Activated T-cell treated with anti-CD3 and anti-CD28 coated beads for 1 hour (primary cell): ENCODE measurements at regions not wholly inside any gene's neighbourhood (a gene's known extent, or its start where the extent isn't known, plus 50 kb on each side); places are given as distances from the start of the nearest gene placed in this dataset.

ENCODE experiments used
- DNase-seq: peaks from one replicate; pipeline ENCODE4 v3.0.0-alpha.2; 2020; ENCODE audit warnings: low read depth

DNA sequence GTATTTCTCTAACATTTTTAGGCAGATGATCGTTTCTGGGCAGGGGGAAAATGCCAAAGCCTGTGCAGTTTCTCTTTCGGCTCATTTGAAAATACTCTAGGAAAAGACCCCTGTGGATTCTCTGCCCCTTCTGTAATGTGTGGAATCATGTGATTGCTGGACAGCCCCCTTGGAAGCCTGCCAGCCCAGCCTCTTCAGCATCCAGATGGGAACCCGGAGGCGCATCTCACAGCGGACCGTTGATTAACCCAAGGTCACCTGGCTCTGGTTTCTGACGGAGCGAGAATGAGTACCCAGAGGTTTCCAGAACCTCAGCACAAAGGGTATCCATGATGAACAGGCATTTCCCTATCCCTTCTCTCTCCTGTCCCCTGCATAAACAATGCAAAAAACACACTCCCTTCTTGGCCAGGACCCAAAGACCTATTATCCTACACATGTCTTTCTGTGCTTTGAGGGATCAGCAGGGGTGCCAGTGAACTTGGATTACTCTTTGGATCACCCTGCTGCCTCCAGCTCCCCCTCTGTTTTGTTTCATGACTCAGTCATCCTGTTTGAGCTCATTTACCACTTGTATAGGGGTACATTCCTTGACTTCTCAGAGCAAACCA lies 957.1 kb upstream of the RBFOX1 start:
- no peak for DNase-seq

DNA sequence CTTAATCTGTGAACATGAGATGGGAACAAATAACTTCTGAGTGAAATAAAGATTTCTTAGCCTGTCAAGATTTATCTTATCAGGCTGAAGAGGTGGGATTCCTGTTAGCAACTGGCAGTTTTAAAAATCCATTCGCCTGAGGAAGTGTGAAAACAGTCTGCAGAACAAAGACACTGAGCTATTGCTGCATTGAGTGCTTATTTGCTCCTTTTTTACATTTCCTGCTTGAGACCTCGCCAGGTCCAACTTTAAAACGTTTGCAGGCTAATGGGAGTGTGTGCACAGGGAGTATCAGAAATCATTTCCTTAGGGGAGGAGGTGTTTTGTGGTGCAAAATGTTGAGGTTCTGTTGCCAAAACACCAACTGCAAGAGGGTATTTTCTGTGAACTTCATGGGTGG lies 957.8 kb upstream of the RBFOX1 start:
- no peak for DNase-seq

DNA sequence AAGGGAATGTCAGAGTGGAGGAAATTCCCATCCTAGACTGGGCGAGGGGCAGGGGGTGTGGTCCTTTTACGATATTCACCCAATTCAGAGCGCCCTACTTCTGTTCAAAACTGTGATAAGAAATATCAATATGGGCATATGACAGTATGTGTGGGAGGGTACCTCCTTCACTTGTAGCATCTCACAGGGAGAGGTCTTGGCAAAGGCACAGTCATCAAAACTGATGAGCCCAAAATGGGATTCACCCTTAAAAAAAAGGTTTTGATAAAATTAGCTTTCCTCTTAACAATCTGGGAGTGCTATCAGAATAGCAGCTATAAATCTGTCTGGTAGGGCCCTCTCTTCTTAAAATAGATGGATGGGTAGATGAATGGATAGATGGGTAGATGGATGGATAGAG lies 967.8 kb upstream of the RBFOX1 start:
- no peak for DNase-seq

DNA sequence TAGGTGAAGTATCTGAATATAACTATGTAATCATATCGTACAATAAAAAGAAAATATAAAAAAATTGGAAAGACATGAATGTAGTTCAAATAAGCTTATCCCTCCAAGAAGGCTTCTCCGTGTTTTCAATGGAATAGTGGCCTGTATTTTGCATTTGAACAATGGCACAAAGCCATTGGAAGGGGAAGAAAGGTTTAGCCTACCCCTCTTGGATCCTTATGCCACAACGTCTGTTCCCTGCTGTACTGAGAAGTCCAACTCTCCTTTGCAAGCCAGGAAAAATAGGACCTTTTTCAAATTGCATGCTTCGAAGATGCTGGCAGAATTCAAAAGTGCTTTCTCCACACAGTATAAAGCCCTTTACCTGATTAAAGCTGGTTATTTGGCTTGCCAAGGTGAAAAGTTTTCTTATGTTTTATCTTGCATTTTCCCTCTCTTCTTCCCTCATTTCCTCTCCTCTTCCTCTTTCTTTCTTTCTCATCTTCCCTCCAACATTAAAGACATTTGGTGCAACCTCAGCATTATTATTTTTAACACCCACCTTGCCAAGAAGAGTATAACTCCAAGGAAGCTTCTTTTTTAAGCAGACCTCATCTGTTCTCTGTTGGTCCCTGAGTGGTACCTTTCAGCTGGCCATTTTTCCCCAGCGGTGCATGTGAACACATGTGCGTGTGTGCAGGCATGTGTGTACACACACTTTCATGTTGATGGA lies 968.6 kb upstream of the RBFOX1 start:
- no peak for DNase-seq

DNA sequence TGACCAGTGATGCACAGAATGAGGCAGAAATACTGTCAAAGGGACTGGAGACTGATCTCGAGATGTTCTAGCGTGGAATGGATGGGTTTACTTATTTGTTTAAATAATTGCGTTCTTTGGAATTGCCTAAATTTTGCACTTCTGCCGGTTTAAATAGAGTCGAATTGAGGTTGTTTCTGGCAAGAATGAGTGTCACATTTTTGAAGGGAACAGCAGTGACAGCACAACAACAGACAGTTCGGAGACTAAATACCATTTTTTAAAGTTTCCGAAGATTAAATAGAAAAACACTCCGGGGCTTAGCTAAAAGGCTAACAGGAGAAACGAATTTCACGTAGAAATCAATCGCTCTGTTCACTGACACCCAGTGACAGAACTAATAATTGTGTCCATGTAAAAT lies 969.2 kb upstream of the RBFOX1 start:
- DNase-seq = no peak

DNA sequence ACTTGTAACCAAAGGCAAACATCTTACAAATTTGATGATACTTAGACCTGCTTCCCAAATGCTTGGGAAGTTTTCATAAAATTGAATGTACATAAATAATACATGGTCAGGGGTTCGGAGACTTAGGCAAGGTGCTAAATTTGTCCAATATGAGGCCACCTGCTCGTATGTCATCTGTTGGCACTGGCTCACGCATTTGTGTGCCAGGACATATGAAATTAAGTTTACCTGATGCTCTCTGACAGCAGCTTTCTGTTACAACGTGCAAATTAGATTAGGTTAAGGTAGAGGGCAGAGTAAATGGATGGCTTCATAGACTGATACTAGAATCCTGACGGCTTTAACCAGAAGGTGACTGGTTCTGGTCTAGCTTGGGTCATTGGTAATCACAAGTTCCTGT lies 970.3 kb upstream of the RBFOX1 start:
- no peak for DNase-seq

DNA sequence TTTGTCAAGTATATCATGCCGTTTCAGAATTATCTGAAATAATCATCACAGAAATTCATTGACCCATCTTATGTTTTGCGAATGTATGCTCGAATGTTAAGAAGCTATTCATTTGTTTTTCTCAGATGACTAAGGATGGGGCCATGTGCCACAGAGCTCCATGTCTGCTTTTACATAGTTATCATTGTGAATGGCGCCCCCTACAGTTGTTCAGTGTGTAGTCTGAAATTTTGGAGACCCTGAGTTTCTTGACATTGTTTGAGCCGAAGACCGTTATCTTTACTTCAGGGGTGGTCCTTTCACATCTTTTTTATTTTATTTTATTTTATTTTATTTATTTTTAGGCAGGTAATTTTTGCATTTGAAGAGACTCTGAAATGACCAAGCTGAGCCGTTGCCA lies 972.0 kb upstream of the RBFOX1 start:
- no peak for DNase-seq

DNA sequence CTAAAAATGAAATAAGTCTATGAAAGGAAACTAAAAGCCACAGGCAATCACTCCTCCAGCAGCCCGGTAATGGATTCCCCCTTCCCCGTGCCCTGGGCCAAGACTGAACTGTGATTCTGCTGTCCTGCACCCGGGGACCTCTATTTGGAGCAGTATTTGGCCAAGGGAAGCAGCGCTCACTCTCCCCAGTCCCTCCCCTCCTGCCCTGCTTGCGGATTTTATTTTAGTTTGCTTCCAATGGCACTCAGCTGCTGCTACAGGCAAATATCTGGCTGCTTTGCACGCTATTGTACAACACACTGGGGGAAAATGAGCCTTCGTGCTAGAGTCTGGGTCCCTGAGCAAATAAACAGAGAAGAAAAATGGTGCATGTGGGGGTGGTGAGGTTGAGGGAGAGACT lies 975.7 kb upstream of the RBFOX1 start:
- no peak for DNase-seq

DNA sequence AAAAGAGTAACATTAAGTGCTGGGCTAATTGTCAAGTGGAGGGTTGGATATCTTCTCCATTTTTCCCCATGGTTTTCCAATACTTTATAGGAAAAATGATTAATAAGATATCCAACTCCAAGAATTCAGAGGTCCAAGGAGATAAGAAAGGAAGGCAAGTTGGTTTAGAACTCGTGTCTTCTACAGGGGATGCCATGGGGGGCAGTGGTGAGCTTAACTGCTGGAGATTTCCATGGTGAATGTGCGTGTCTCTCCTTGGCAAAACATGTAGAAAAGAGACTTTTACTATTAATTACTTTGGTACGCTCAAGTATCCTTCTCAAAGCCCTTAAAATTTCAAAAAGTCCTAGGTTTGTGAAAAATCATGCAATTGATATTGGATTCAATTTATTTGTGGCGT lies 982.9 kb upstream of the RBFOX1 start:
- DNase-seq = no peak

DNA sequence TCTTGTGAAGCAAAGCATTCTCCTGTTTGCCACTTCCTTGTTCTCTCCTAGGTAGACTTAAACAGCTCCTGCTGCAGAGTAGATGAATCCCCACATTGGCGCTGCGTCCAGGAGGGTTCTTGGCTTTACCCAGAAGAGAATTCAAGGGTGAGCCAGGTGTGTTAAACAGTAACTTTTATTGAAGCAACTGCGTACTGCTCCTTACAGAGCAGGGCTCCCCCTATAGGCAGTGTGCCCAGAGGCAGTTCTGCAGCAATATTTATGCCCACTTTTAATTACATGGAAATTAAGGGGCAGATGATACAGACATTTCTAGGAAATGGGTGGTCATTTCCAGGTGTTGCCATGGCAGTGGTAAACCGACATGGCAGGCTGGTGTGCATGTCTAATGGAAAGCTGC lies 987.6 kb upstream of the RBFOX1 start:
- no peak for DNase-seq

DNA sequence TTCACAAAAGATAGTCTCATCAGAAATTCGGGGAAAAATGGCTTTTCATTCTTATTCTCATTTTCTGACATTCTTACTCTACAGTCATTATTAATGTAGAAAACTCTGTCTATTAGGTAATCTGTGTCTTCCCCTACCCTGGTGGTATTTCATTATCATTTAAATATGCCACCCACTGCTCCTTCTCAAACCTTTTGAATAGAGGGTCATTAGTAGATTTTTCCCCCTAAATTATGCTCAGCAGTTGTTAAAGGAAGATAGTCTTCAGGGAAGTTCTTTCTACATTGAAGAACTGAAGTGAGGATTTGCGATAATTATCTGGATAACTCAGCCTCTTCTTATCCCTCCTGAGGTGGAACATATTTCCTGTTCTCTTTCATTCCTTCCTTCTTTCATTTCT lies 989.5 kb upstream of the RBFOX1 start:
- no peak for DNase-seq

DNA sequence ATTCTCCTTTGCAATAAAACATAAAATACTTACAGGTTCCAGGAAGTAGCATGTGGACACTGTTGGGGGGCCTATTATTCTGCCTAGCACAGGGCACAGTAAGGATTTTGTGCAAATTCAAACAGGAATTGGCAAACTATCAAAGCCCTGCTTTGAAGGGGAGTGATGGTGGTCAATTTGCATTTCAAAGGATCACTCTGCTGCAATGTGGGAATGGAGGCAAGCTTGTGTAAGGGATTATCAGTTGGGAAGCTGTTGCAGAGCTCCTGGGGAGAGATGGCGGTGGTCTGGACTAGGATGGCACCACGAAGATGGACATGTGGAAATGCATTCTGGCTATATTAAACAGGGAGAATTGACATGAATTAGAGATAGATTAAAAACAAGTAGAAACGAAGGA lies 990.7 kb upstream of the RBFOX1 start:
- DNase-seq = no peak

DNA sequence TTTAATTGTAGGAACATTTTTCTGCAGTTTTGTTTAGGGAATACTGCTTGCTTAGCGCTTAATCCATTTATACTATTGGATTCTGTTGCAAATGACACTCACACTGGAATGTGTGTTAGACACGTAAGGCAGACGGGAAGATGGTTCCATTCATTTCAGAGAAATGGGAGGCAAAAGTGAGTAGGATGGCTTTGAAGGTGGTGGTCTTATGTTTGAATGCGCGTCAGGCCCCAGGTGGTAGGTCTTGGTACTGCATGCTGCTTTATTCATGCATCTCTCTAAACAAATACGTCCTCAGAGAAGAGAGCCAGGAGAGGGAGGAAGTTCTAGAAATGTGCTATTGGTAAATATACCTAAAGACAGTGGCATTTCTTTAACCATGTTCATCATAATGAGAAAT lies 997.6 kb upstream of the RBFOX1 start:
- DNase-seq = no peak

DNA sequence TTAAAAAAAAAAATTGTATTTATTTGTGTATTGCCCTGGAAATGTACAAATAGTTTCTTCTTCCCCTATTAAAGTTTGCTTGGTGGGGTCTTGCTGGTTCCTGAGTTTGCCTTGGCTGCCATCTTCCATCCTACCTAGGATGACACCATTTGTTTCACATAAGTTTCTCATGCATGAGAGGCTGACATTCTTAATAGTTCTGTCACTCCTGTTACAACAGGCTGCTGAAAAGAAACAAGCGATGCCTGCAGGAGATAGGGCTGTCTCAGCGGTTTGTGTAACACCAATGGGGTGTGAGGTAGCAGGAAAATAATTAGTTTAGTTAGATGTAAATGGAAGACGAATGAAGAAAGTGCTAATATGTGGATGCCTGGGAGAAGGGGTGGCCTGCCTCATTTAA lies 1000.9 kb upstream of the RBFOX1 start:
- DNase-seq = no peak

DNA sequence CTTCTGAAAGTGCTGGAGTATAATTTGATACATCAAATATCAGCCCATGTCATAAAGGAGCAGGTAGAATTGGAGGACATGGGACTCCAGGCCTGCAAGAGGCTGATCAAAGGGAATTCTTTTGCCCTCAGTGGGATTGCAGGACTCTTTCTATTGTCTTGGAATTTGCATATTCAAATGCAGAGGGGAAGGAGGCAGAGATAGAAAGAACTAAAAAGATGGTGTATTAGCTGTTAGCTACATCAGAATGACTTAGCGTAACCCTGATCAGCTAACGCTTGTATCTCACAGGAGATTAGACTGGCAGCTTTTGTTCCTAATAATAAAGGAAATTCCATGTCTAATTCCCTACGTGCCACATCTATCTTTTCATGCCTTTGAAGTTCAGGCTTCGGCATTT lies 1014.7 kb upstream of the RBFOX1 start:
- no peak for DNase-seq

DNA sequence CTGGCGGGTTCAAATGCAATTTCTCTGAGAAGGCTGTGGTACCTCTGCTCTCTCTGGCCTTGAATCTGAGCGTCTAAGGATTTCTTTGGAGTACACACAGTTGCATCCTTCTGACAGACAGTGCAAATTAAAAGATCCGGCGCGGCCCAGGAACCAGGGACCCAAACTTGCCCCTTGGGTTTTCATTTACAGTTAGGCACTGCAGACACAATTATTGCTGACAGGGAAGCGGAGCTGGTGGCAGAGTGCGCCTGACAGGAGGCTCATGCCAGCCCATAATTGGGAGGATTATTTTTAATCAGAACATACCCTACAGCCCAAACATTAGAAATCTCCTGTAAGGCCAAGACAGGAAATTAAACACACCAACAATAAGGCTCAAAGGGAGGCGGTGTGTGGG lies 1023.4 kb upstream of the RBFOX1 start:
- DNase-seq = no peak

DNA sequence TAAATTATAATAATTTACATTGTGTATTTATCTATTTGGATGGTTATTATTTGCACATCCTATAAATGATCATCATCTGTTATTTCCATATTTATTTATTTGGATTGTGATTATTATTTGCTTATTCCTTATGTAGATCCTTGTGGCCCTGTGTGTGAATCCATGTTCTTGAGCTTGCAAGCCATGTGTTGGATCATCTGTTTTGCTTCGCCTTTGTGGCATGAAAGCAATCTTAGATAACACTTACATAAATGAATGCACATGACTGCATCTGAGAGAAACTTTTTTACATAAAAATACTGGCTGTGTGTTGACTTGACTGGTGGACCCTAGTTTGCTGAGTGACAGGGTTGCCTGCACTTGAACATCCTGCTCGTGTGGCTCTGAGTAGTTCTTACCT lies 1024.5 kb upstream of the RBFOX1 start:
- DNase-seq = no peak

DNA sequence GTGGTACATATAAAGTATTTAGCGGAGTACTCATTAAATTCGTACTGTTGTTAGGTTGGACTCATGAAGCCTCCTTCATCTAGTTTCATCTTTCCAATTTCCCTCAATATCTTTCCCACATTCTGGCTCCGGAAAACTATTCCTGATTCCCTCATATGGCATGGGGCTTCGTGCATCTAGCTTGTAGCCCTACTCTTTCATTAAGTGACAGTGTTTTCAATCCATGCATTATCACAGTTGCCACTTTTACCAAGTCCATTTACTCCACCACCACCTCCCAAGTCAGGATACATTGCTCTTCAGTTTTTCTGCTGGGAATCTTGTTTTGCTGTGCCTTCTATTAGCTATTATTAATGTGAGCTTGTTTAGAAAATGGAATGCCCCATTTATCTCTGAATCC lies 1032.1 kb upstream of the RBFOX1 start:
- DNase-seq = no peak

DNA sequence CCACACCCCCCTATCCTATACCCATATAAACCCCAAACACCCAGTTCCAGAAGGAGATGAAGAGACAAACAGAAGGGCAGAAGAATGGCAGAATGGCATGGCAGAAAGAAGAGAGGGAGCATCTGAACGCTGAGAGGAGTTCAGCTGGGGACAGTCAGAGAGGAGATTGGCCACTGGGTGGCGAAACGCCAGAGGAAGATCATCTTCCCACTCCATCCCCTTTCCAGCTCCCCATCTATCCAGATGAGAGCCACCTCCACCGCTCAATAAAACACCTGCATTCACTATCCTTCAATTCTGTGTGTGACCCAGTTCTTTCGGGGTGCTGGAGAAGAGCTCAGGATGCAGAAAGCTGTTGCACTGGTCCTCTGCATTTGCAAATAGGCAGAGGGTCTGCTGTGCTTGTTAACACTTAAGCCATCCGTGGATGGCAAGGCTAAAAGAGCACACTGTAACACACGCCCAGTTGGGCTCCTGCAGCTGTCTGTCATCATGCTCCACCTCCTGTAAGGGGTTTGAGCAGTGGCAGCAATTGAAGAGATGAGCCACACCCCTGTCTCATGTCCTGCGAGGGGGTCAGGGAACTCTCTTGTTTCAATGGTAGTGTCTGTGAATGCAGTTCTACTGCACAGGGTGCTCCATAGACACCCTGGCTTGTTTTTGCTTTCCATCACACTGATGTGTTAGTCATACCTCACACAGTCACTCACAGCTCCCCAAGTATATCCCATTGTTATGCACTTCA lies 1034.8 kb upstream of the RBFOX1 start:
- no peak for DNase-seq

DNA sequence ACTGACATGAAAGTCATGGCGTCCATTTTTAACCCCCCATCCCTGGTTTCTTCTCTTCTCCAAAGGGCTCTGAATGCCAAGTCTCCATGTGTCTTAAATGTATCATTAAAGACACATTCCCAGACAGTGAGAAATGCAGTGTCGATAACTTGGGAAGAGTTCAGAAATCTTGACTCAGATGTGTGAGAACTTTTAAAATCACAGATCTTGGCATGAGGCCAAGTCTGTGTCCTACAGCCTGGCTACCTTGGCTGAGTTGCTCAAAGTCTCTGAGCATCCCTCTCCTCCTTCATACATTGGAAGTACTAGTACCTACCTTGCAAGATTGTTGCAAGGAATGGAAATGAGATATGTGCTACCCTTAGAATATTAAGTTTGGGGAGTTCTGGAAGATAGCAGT lies 1046.5 kb upstream of the RBFOX1 start:
- DNase-seq = no peak

DNA sequence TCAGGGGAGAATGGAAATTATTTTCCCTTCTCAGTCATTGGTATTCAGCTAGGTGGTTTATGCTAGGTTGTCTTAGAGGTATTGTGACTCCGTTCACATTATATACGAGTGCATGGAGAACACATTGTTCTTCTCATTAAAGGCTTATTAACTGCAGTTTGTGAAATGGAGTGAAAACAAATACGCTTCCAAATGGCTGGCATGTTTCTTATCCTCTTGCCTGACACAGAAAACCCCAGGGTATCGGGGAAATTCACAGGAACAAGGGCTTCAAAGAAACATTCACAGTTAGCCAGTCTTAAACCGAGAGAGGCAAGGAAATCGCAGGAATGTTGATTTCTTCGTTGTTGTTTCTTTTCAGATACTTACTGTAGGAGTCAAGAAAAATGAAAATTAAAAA lies 1047.9 kb upstream of the RBFOX1 start:
- no peak for DNase-seq

DNA sequence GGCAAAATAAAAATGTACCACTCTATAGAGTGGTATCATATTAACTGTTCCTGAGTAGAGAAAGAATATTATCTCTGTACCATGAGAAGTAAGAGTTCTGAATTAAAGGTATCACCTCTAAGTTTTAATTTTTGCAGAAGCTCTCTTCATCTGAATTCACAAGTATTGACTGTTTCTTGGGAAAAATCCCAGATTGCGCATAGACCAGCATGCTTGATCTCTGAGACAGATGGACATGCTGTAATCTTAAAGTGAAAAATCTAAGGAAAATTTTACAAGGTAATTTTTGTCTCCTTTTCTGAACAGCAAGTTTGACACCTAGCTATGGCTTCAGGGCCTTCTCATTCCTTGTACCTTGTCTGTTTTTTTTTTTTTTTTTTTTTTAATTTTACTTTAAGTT lies 1050.7 kb upstream of the RBFOX1 start:
- no peak for DNase-seq

DNA sequence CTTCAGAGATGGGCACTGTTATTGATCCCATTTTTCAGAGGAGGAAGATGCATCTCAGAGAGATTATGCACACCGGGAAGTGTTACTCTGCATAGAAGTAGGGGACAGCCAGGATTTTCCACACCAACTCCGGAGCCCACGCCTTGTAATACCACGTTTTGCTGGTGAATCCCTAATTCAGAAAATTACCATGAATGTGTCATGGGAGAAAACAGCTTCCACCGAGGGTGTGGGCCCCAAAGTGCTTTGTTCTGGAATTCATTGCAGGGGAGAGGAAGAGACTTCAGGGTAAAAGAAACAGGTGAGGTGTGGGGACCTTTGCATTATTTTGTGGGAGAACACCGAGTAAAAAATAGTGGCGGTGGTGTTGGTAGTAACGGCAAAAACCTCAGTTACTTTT lies 1051.4 kb upstream of the RBFOX1 start:
- DNase-seq = no peak

DNA sequence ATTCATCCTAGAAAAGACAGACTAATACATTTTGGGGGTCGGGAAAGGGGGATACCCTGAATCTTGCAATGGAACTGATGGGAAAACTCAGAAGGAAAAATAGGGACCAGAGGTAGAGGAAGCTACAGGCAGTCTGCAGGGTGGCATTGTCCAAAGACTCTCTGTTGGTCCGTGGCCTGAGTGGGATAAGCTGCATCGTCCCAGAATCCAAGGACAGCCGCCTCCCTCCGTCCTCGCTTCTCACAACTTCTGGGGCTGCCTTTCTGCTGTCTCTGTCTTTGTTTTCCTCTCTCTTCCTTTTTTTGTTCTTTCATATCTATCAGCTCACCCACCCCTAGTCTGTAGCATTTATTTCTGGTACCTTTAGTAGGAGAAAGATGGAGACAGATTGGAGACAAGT lies 1052.6 kb upstream of the RBFOX1 start:
- DNase-seq = no peak
